ENCODE measurements at regions not wholly inside any gene's neighbourhood (a gene's known extent, or its start where the extent isn't known, plus 50 kb on each side); places are given as distances from the start of the nearest gene placed in this dataset.

DNA sequence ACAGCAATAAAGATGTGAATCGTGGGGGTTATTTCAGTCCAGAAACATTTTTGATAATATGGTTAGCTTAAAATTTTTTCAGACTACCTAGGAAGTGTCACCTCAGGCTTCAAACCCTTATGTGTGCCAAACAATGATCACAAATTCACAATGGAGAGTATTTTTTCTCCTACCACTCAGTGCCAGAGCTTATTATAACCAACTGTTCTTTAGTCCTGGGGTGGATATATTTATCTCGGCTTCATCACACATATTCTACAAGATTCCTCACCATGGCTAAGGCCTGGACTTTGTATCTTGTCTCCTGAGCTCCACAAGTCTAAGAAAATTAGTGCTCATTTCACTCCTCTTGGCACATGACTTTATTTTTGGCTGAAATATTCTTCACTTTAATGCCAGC lies 629.1 kb downstream of the RWDD3 start:
- POLR2A ChIA-PET, result no interaction called here
- no peak for DNase-seq (ENCODE audit: low read depth)
- H3K27me3 ChIP-seq (ENCODE audit: control insufficient read depth, insufficient read depth, low read length), result no peaks in the 10 kb centered on the region
- TF ChIP-seq, protein P1, sequence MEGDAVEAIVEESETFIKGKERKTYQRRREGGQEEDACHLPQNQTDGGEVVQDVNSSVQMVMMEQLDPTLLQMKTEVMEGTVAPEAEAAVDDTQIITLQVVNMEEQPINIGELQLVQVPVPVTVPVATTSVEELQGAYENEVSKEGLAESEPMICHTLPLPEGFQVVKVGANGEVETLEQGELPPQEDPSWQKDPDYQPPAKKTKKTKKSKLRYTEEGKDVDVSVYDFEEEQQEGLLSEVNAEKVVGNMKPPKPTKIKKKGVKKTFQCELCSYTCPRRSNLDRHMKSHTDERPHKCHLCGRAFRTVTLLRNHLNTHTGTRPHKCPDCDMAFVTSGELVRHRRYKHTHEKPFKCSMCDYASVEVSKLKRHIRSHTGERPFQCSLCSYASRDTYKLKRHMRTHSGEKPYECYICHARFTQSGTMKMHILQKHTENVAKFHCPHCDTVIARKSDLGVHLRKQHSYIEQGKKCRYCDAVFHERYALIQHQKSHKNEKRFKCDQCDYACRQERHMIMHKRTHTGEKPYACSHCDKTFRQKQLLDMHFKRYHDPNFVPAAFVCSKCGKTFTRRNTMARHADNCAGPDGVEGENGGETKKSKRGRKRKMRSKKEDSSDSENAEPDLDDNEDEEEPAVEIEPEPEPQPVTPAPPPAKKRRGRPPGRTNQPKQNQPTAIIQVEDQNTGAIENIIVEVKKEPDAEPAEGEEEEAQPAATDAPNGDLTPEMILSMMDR (IDR thresholded peaks at IDR 0.05; ENCODE audit: insufficient read depth, low read depth, low read length), result no peak
- H3K4me3 ChIP-seq (ENCODE audit: low read depth, low read length), result no peak overlapping the region
- CTCF ChIA-PET, result no interaction called here
- no peaks in the 10 kb centered on the region for H3K36me3 ChIP-seq (ENCODE audit: control insufficient read depth, insufficient read depth, low read length)

DNA sequence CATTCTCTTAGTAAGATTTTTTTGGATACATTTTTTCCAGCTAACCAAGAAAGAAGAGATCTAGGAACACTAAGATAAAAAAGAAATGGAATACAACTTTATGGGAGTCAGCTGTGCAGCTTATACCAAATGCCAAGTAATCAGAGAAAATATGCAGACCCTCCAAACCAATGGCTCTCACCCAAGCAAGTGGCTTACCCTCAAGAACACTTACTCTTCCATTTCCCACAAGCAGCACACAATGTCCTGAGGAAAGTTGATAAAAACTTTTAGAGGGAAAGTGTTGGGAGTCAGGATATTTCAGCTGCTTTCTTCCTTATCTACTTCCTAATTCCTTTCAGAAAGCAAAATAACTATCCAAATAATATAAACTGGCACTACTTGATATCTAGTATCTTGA lies 631.8 kb downstream of the RWDD3 start:
- Histone ChIP-seq H3K27me3 (ENCODE audit: control insufficient read depth, insufficient read depth, low read length) (no peaks in the 10 kb centered on the region), H3K4me3 (ENCODE audit: low read depth, low read length) (no peak overlapping the region), H3K36me3 (ENCODE audit: control insufficient read depth, insufficient read depth, low read length) (no peaks in the 10 kb centered on the region)
- TF ChIP-seq, protein P1 (IDR thresholded peaks at IDR 0.05; ENCODE audit: insufficient read depth, low read depth, low read length), result no peak
- ChIA-PET CTCF (no interaction called here), POLR2A (no interaction called here)
- no peak for DNase-seq (ENCODE audit: low read depth)

DNA sequence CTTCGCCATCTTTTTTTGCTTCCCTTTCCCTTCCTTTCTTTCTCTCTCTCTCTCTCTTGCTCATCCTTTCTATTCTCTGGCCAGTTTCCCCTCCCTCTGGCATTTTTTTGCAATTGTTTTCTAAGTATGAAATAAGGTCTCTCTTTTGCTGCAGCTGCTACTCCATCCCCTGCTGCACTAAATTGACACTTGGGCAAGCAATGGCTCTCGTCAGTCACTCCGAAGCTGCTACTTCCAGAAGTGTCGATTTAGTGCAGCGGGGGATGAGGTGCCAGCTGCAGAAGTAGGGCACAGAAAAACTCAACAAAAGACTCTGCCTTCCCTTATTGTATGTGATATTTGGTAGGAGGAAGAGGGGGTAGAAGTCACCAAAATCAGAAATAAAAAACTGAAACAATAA lies 642.3 kb downstream of the RWDD3 start:
- no peak for DNase-seq (ENCODE audit: low read depth)
- TF ChIP-seq, protein P1 (IDR thresholded peaks at IDR 0.05; ENCODE audit: insufficient read depth, low read depth, low read length), result no peak
- Histone ChIP-seq H3K4me3 (ENCODE audit: low read depth, low read length) (no peak overlapping the region), H3K27me3 (ENCODE audit: control insufficient read depth, insufficient read depth, low read length) (no peaks in the 10 kb centered on the region), H3K36me3 (ENCODE audit: control insufficient read depth, insufficient read depth, low read length) (no peaks in the 10 kb centered on the region)
- ChIA-PET CTCF (no interaction called here), POLR2A (no interaction called here)

DNA sequence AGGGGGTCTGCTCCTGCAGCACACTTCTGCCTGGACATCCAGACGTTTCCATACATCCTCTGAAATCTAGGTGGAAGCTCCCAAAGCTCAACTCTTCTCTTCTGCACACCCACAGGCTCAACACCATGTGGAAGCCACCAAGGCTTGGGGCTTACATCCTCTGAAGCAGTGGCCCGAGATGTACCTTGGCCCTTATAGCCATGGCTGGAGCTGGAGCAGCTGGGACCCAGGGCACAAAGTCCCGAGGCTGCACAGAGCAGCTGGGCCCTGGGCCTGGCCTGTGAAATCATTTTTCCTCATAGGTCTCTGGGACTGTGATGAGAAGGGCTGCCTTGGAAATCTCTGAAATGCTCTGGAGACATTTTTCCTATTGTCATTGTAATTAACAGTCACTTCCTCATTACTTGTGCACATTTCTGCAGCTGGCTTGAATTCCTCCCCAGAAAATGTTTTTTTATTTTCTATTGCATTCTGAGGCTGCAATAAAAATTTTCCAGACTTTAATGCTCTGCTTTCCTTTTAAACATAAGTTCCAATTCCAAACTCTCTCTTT lies 645.6 kb downstream of the RWDD3 start:
- POLR2A ChIA-PET, result no interaction called here
- CTCF ChIA-PET, result no interaction called here

DNA sequence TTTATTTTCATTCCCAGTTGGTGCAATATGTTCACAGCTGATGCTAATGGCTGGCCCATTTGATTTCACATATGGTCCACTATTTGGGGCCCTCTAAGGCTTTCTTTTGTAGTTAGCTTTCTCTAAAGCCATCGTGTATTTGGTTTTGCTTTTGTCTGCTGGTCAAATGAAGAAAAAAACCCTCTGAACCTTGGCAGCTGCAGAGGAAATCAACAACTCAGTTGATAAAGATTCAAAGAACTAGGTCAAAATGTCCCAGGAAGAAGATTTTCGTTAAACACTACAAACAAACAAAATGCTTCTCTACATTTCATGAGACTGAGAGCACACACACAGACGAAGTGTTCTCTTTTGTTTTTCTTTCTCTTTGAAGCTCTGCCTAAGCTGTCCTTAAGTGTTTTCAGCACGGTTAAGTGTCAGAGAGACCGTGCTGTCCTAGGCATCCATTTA lies 655.0 kb downstream of the RWDD3 start:
- TF ChIP-seq, protein P1 (IDR thresholded peaks at IDR 0.05; ENCODE audit: insufficient read depth, low read depth, low read length), result no peak
- H3K4me3 ChIP-seq (ENCODE audit: low read depth, low read length), result no peak overlapping the region
- H3K36me3 ChIP-seq (ENCODE audit: control insufficient read depth, insufficient read depth, low read length), result no peaks in the 10 kb centered on the region
- DNase-seq (ENCODE audit: low read depth), result no peak
- no peaks in the 10 kb centered on the region for H3K27me3 ChIP-seq (ENCODE audit: control insufficient read depth, insufficient read depth, low read length)
- CTCF ChIA-PET, result interaction anchor here (0.6 kb wide), 1 partner anchor 67 kb away, joined by 3 read pairs; no protein-coding TSS in a partner anchor
- POLR2A ChIA-PET, result no interaction called here

More for the DNA sequence above, 645.6 kb downstream of the RWDD3 start:
- DNase-seq (ENCODE audit: low read depth), result no peak
- no peaks in the 10 kb centered on the region for H3K36me3 ChIP-seq (ENCODE audit: control insufficient read depth, insufficient read depth, low read length)
- no peak overlapping the region for H3K4me3 ChIP-seq (ENCODE audit: low read depth, low read length)
- no peaks in the 10 kb centered on the region for H3K27me3 ChIP-seq (ENCODE audit: control insufficient read depth, insufficient read depth, low read length)
- TF ChIP-seq, protein P1 (IDR thresholded peaks at IDR 0.05; ENCODE audit: insufficient read depth, low read depth, low read length), result no peak

All from BJ (cell line).